ENCODE measurements at regions not wholly inside any gene's neighbourhood (a gene's known extent, or its start where the extent isn't known, plus 50 kb on each side); places are given as distances from the start of the nearest gene placed in this dataset.

GRCh38 chr2:5254791-5255332 lies 437.3 kb upstream of the SOX11 start:
- BruUV-seq (replicated peaks), result no TSS peak
- intact Hi-C loops (cut with micrococcal nuclease; ENCODE audit: unreplicated experiment), result no loop called here
- Mint-ChIP-seq H3K4me1 (ENCODE audit: low read depth, unreplicated experiment) (no peaks in the 10 kb centered on the region), H3K36me3 (ENCODE audit: insufficient read depth, unreplicated experiment) (no peaks in the 10 kb centered on the region), H3K27me3 (ENCODE audit: insufficient read depth, unreplicated experiment) (no peaks in the 10 kb centered on the region), H3K4me3 (ENCODE audit: unreplicated experiment) (no peak overlapping the region), H3K27ac (ENCODE audit: unreplicated experiment) (no peak overlapping the region), H3K9me3 (ENCODE audit: unreplicated experiment) (peaks cover 26% of the 10 kb centered on the region)
- no peaks in the 10 kb centered on the region for H3K9me3 ChIP-seq
- CTCF ChIA-PET, result no interaction called here
- H3K27me3 ChIP-seq (replicated peaks; ENCODE audit: control insufficient read depth, insufficient read depth, low read length), result no peaks in the 10 kb centered on the region
- no peaks in the 10 kb centered on the region for H3K36me3 ChIP-seq (ENCODE audit: control insufficient read depth, insufficient read depth, low read length)
- POLR2A ChIA-PET, result no interaction called here
- no peak for TF ChIP-seq CTCF (IDR thresholded peaks at IDR 0.05; ENCODE audit: insufficient read depth in 1 of 2, low read depth in 1 of 2, low read length in 1 of 2, severe bottlenecking in 1 of 2, unreplicated experiment in 1 of 2)
- H3K4me3 ChIP-seq (ENCODE audit: low read depth, low read length), result no peak overlapping the region
- H3K4me1 ChIP-seq, result no peaks in the 10 kb centered on the region
- no peak for DNase-seq

GRCh38 chr2:5263291-5263690 lies 428.9 kb upstream of the SOX11 start:
- Histone ChIP-seq H3K36me3 (ENCODE audit: control insufficient read depth, insufficient read depth, low read length) (no peaks in the 10 kb centered on the region), H3K9me3 (no peaks in the 10 kb centered on the region; the same call in 1 of the 2 replicates), H3K27me3 (replicated peaks; ENCODE audit: control insufficient read depth, insufficient read depth, low read length) (no peaks in the 10 kb centered on the region), H3K4me1 (no peaks in the 10 kb centered on the region), H3K4me3 (ENCODE audit: low read depth, low read length) (no peak overlapping the region)
- ChIA-PET CTCF (no interaction called here), POLR2A (no interaction called here)
- DNase-seq, result no peak
- H3K27me3 Mint-ChIP-seq (ENCODE audit: insufficient read depth, unreplicated experiment), result peaks cover 2% of the 10 kb centered on the region
- no TSS peak for BruUV-seq (replicated peaks)
- no peak overlapping the region for H3K4me3 Mint-ChIP-seq (ENCODE audit: unreplicated experiment)
- H3K9me3 Mint-ChIP-seq (ENCODE audit: unreplicated experiment), result peaks cover 12% of the 10 kb centered on the region
- H3K27ac Mint-ChIP-seq (ENCODE audit: unreplicated experiment), result no peak overlapping the region
- no peaks in the 10 kb centered on the region for H3K36me3 Mint-ChIP-seq (ENCODE audit: insufficient read depth, unreplicated experiment)
- no peak for TF ChIP-seq CTCF (IDR thresholded peaks at IDR 0.05; ENCODE audit: insufficient read depth in 1 of 2, low read depth in 1 of 2, low read length in 1 of 2, severe bottlenecking in 1 of 2, unreplicated experiment in 1 of 2)
- no peaks in the 10 kb centered on the region for H3K4me1 Mint-ChIP-seq (ENCODE audit: low read depth, unreplicated experiment)
- intact Hi-C loops (cut with micrococcal nuclease; ENCODE audit: unreplicated experiment), result no loop called here

GRCh38 chr2:5264361-5264760 lies 427.8 kb upstream of the SOX11 start:
- ChIA-PET CTCF (no interaction called here), POLR2A (no interaction called here)
- BruUV-seq (replicated peaks), result no TSS peak
- DNase-seq, result no peak
- H3K9me3 ChIP-seq, result no peaks in the 10 kb centered on the region; the same call in 1 of the 2 replicates
- H3K9me3 Mint-ChIP-seq (ENCODE audit: unreplicated experiment), result peaks cover 8% of the 10 kb centered on the region
- H3K27ac Mint-ChIP-seq (ENCODE audit: unreplicated experiment), result no peak overlapping the region
- no peaks in the 10 kb centered on the region for H3K4me1 Mint-ChIP-seq (ENCODE audit: low read depth, unreplicated experiment)
- peaks cover 2% of the 10 kb centered on the region for H3K27me3 Mint-ChIP-seq (ENCODE audit: insufficient read depth, unreplicated experiment)
- no peaks in the 10 kb centered on the region for H3K36me3 Mint-ChIP-seq (ENCODE audit: insufficient read depth, unreplicated experiment)
- no peak overlapping the region for H3K4me3 ChIP-seq (ENCODE audit: low read depth, low read length)
- H3K36me3 ChIP-seq (ENCODE audit: control insufficient read depth, insufficient read depth, low read length), result no peaks in the 10 kb centered on the region
- TF ChIP-seq CTCF (IDR thresholded peaks at IDR 0.05; ENCODE audit: insufficient read depth in 1 of 2, low read depth in 1 of 2, low read length in 1 of 2, severe bottlenecking in 1 of 2, unreplicated experiment in 1 of 2), result no peak
- H3K4me1 ChIP-seq, result no peaks in the 10 kb centered on the region
- no peaks in the 10 kb centered on the region for H3K27me3 ChIP-seq (replicated peaks; ENCODE audit: control insufficient read depth, insufficient read depth, low read length)
- intact Hi-C loops (cut with micrococcal nuclease; ENCODE audit: unreplicated experiment), result no loop called here
- H3K4me3 Mint-ChIP-seq (ENCODE audit: unreplicated experiment), result no peak overlapping the region

All from Caco-2 (cell line).